ENCODE measurements at regions not wholly inside any gene's neighbourhood (a gene's known extent, or its start where the extent isn't known, plus 50 kb on each side); places are given as distances from the start of the nearest gene placed in this dataset.

DNA sequence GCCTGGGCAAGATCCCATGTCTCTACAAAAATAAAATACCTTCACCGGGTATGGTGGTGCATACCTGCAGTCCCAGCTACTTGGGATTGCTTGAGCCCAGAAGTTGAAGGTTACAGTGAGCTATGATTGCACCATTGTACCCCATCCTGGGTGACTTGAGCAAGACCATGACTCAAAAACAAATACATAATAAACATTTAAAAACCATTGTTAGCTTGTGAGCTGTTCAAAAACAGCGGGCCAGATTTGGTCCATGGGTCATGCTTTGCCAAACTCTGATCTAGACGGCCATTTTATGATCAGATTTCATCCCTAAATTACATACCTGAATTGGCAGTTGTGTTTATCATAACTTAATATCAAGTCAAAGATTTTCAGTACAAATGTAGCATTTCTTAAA, 76.0 kb upstream of the GPM6B start:
- TF ChIP-seq, protein P1, sequence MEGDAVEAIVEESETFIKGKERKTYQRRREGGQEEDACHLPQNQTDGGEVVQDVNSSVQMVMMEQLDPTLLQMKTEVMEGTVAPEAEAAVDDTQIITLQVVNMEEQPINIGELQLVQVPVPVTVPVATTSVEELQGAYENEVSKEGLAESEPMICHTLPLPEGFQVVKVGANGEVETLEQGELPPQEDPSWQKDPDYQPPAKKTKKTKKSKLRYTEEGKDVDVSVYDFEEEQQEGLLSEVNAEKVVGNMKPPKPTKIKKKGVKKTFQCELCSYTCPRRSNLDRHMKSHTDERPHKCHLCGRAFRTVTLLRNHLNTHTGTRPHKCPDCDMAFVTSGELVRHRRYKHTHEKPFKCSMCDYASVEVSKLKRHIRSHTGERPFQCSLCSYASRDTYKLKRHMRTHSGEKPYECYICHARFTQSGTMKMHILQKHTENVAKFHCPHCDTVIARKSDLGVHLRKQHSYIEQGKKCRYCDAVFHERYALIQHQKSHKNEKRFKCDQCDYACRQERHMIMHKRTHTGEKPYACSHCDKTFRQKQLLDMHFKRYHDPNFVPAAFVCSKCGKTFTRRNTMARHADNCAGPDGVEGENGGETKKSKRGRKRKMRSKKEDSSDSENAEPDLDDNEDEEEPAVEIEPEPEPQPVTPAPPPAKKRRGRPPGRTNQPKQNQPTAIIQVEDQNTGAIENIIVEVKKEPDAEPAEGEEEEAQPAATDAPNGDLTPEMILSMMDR (IDR thresholded peaks at IDR 0.05), result no peak
- TF ChIP-seq POLR2AphosphoS5 (IDR thresholded peaks at IDR 0.05; ENCODE audit: low read depth, low read length), result no peak
- TF ChIP-seq, protein P2, sequence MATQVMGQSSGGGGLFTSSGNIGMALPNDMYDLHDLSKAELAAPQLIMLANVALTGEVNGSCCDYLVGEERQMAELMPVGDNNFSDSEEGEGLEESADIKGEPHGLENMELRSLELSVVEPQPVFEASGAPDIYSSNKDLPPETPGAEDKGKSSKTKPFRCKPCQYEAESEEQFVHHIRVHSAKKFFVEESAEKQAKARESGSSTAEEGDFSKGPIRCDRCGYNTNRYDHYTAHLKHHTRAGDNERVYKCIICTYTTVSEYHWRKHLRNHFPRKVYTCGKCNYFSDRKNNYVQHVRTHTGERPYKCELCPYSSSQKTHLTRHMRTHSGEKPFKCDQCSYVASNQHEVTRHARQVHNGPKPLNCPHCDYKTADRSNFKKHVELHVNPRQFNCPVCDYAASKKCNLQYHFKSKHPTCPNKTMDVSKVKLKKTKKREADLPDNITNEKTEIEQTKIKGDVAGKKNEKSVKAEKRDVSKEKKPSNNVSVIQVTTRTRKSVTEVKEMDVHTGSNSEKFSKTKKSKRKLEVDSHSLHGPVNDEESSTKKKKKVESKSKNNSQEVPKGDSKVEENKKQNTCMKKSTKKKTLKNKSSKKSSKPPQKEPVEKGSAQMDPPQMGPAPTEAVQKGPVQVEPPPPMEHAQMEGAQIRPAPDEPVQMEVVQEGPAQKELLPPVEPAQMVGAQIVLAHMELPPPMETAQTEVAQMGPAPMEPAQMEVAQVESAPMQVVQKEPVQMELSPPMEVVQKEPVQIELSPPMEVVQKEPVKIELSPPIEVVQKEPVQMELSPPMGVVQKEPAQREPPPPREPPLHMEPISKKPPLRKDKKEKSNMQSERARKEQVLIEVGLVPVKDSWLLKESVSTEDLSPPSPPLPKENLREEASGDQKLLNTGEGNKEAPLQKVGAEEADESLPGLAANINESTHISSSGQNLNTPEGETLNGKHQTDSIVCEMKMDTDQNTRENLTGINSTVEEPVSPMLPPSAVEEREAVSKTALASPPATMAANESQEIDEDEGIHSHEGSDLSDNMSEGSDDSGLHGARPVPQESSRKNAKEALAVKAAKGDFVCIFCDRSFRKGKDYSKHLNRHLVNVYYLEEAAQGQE (IDR thresholded peaks at IDR 0.05; ENCODE audit: insufficient read depth in 1 of 2, low read depth in 2 of 2, low read length in 1 of 2), result no peak
